ENCODE measurements at regions not wholly inside any gene's neighbourhood (a gene's known extent, or its start where the extent isn't known, plus 50 kb on each side); places are given as distances from the start of the nearest gene placed in this dataset.
"Not testable (repeated sequence)": the region's sequence is repeated elsewhere in the genome, so short reads cannot be mapped to it uniquely, and the experiment has no call there.

GRCh38 chr1:72969461-72969860 lies 687.1 kb upstream of the NEGR1 start:
- no peak overlapping the region for H3K4me3 ChIP-seq (ENCODE audit: low read depth, low read length)
- DNase-seq (ENCODE audit: low read depth): no peak
- TF ChIP-seq, protein P1, sequence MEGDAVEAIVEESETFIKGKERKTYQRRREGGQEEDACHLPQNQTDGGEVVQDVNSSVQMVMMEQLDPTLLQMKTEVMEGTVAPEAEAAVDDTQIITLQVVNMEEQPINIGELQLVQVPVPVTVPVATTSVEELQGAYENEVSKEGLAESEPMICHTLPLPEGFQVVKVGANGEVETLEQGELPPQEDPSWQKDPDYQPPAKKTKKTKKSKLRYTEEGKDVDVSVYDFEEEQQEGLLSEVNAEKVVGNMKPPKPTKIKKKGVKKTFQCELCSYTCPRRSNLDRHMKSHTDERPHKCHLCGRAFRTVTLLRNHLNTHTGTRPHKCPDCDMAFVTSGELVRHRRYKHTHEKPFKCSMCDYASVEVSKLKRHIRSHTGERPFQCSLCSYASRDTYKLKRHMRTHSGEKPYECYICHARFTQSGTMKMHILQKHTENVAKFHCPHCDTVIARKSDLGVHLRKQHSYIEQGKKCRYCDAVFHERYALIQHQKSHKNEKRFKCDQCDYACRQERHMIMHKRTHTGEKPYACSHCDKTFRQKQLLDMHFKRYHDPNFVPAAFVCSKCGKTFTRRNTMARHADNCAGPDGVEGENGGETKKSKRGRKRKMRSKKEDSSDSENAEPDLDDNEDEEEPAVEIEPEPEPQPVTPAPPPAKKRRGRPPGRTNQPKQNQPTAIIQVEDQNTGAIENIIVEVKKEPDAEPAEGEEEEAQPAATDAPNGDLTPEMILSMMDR (IDR thresholded peaks at IDR 0.05; ENCODE audit: insufficient read depth, low read depth, low read length): no peak

DNA sequence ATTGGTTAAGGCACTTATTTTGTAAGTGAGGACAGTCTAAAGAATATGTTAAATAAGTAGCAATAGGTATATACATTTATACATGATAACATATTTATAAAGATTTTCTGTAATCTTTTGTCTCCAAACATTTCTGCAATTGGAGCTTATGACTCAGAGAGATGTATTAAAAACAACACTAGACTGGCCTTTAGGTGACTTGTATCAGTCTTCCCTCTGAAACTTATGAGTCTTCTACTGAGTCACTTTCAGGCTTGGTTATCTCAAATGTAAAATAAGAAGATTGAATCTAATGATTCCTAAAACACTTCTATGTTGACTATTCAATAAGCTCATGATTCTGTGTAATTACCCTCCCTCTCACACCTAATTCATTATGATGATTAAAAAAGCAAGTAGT lies 672.6 kb upstream of the NEGR1 start:
- TF ChIP-seq, protein P1 (IDR thresholded peaks at IDR 0.05; ENCODE audit: insufficient read depth, low read depth, low read length): no peak
- H3K4me3 ChIP-seq (ENCODE audit: low read depth, low read length): no peak overlapping the region
- DNase-seq (ENCODE audit: low read depth): no peak

DNA sequence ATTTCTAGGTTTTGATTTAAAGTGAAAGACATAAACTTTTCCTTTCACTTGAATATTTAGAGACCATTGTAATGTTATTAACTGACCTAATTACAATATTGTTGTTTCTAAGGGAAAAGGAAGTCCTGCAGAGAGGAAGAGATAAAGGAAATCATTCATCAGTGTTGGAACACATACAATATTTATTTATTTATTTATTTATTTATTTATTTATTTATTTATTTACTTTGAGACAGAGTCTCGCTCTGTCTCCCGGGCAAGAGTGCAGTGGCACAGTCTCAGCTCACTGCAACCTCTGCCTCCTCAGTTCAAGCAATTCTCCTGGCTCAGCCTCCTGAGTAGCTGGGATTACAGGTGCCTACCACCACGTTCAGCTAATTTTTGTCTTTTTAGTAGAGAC lies 668.6 kb upstream of the NEGR1 start:
- not testable (repeated sequence) for H3K4me3 ChIP-seq (ENCODE audit: low read depth, low read length); DNase-seq (ENCODE audit: low read depth)

DNA sequence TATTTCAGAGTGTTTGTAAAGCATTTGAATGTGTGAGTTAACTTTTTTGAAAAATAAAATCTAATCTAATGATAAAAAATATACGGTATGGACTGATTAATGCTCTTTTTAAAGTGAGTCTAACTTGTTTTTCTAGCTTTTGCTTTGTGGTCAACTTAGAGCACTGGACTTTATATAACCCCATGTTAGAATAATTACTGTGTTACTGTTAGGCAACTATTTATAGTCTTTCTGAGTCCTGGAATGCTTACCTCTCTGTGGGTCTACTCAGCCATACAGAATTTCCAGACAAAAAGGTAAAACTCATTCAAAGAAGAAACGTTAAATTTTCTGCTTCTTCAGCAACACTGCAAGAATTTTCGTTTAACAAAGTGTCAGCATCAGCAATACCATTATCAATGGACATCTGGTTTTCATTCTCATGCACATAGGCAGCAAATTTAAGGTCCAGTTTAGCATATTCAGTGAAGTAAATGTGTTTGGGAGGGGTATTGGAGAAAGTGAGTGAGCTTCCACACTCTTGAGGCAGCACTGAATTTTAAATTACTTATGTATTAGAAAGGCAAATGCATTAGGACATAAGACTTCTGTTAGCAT lies 664.7 kb upstream of the NEGR1 start:
- no peak for DNase-seq (ENCODE audit: low read depth)
- TF ChIP-seq, protein P1 (IDR thresholded peaks at IDR 0.05; ENCODE audit: insufficient read depth, low read depth, low read length): no peak
- no peak overlapping the region for H3K4me3 ChIP-seq (ENCODE audit: low read depth, low read length)

DNA sequence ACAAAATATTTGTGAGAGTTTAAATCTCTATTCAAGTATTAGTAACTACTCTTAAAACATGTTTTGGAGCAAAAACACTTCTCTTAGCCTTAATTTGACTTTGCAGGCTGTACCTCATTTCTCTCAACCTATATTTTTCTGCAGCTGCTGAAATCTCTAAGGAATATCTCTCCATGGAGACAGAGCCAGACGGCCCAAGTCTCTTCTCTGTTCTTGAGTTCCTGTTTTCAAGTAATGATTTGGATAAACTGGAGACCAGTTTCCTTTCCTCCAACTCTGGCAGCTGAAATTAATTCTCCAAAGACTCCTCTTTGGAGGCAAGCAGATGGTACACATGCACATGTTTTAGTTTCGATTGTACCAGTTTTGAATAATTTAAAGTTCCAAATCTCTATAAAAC lies 659.7 kb upstream of the NEGR1 start:
- TF ChIP-seq, protein P1 (IDR thresholded peaks at IDR 0.05; ENCODE audit: insufficient read depth, low read depth, low read length): no peak
- DNase-seq (ENCODE audit: low read depth): no peak
- no peak overlapping the region for H3K4me3 ChIP-seq (ENCODE audit: low read depth, low read length)

- no peak overlapping the region for H3K4me3 ChIP-seq (ENCODE audit: low read depth, low read length)
- TF ChIP-seq, protein P1 (IDR thresholded peaks at IDR 0.05; ENCODE audit: insufficient read depth, low read depth, low read length): no peak
- DNase-seq (ENCODE audit: low read depth): no peak
Observed at GRCh38 chr1:72938408-72938807, 656.1 kb upstream of the NEGR1 start.

DNA sequence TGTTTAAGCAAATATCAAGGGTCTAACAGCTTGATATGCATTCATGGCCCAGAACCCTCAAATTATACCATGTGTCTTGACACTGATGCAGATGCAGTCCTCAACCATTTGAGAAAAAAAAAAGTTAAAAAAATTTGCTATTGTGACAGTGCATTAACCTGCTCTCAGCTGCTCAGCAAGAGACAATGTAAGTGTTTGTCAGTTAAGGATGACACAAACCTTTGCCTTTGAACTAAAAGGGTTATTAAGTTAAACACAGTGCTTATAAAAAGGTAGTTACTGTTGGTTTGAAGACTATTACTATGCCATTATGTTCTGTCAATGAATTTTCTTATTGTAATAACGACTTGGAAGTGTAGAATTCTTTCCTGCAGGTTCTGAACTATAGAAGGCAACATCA lies 655.6 kb upstream of the NEGR1 start:
- no peak overlapping the region for H3K4me3 ChIP-seq (ENCODE audit: low read depth, low read length)
- DNase-seq (ENCODE audit: low read depth): no peak
- TF ChIP-seq, protein P1 (IDR thresholded peaks at IDR 0.05; ENCODE audit: insufficient read depth, low read depth, low read length): no peak
